ENCODE measurements at regions not wholly inside any gene's neighbourhood (a gene's known extent, or its start where the extent isn't known, plus 50 kb on each side); places are given as distances from the start of the nearest gene placed in this dataset.

DNA sequence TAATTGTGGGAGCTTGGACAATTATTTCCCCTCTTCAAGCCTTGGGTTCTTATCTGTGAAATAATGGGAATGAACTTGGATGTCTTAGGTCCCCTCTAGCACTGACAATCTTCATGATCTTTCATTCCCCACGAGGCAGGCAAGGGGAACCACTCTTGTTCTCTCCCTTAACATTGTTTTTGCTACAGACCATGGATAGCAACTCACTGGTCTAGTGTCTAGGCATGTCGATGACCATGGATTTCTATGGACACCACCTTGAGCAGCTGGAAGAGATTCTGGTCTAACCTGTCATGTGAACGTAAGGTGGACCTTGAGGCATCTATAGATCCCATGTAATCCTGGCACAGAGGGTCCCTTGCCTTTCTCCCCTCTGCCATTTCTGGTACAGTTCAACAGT is 104.1 kb upstream of the DHX15 start:
- H3K4me2 ChIP-seq (replicated peaks; ENCODE audit: extremely low read depth, low read length, poor library complexity, severe bottlenecking): no peak overlapping the region
- Mint-ChIP-seq H3K4me3 (no peak overlapping the region), H3K9me3 (peaks cover 2 to 5% (median 4%) of the 10 kb centered on the region in 7 donors), H3K36me3 (no peaks in the 10 kb centered on the region), H3K27ac (no peak overlapping the region), H3K27me3 (ENCODE audit: low read depth in 3 of 3) (peaks cover 2 to 3% (median 2%) of the 10 kb centered on the region in 3 donors), H3K4me1 (no peaks in the 10 kb centered on the region)
- WGBS (ENCODE audit: insufficient coverage): 91% methylated on average over 3 of the region's 3 CpGs
- H3K4me3 ChIP-seq (replicated peaks in 1 of 3; ENCODE audit: low read depth in 2 of 3, low read length in 3 of 3): no peak overlapping the region
- intact Hi-C loops (cut with micrococcal nuclease): no loop called here
- no peak overlapping the region for H2AFZ ChIP-seq (ENCODE audit: insufficient read depth, low read depth, low read length, poor library complexity, severe bottlenecking)
- TF ChIP-seq, protein P1, sequence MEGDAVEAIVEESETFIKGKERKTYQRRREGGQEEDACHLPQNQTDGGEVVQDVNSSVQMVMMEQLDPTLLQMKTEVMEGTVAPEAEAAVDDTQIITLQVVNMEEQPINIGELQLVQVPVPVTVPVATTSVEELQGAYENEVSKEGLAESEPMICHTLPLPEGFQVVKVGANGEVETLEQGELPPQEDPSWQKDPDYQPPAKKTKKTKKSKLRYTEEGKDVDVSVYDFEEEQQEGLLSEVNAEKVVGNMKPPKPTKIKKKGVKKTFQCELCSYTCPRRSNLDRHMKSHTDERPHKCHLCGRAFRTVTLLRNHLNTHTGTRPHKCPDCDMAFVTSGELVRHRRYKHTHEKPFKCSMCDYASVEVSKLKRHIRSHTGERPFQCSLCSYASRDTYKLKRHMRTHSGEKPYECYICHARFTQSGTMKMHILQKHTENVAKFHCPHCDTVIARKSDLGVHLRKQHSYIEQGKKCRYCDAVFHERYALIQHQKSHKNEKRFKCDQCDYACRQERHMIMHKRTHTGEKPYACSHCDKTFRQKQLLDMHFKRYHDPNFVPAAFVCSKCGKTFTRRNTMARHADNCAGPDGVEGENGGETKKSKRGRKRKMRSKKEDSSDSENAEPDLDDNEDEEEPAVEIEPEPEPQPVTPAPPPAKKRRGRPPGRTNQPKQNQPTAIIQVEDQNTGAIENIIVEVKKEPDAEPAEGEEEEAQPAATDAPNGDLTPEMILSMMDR (IDR thresholded peaks at IDR 0.05): no peak
- peaks cover 0 to 5% of the 10 kb centered on the region in 2 donors for H3K9me3 ChIP-seq (replicated peaks in 1 of 2; ENCODE audit: control insufficient read depth in 1 of 2, insufficient read depth in 1 of 2, low read length in 2 of 2)
- H3K27ac ChIP-seq (ENCODE audit: low read depth in 1 of 2, low read length in 2 of 2): no peak overlapping the region
- H4K20me1 ChIP-seq (ENCODE audit: insufficient read depth, low read length): no peaks in the 10 kb centered on the region
- no peak for DNase-seq
- no peak overlapping the region for H3K9ac ChIP-seq (ENCODE audit: insufficient read depth, low read length, poor library complexity, severe bottlenecking)
- H3K36me3 ChIP-seq (replicated peaks in 1 of 2; ENCODE audit: control insufficient read depth in 1 of 2, insufficient read depth in 2 of 2, low read length in 2 of 2): no peaks in the 10 kb centered on the region
- H3K4me1 ChIP-seq (ENCODE audit: control insufficient read depth in 1 of 2, insufficient read depth in 2 of 2, low read length in 2 of 2): no peaks in the 10 kb centered on the region
- H3K27me3 ChIP-seq (ENCODE audit: control insufficient read depth in 2 of 2, insufficient read depth in 2 of 2, low read length in 2 of 2): no peaks in the 10 kb centered on the region
- H3K79me2 ChIP-seq (ENCODE audit: insufficient read depth, low read length): no peaks in the 10 kb centered on the region

DNA sequence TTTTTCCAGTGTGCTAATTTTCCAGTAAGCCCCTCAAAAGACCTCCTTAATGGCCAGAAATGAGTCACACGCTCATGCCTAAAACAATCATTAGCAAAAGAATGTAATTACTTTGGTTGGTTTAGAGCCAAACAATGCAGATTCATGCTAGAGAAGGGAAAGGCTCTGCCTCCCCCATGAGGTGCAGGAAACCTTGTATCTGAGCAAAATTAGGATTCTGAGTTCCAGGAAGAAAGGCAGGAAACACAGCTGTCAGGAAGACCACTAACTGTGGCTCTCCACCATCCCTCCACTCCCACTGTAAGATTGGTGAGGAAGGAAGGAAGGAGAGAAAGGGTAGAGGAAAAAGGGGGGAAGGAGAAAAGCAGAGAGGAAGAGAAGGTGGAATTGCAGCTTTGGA is 104.9 kb upstream of the DHX15 start:
- no peaks in the 10 kb centered on the region for H3K4me1 ChIP-seq (ENCODE audit: control insufficient read depth in 1 of 2, insufficient read depth in 2 of 2, low read length in 2 of 2)
- H2AFZ ChIP-seq (ENCODE audit: insufficient read depth, low read depth, low read length, poor library complexity, severe bottlenecking): no peak overlapping the region
- H3K36me3 Mint-ChIP-seq: no peaks in the 10 kb centered on the region
- TF ChIP-seq, protein P1 (IDR thresholded peaks at IDR 0.05): no peak
- H3K27me3 ChIP-seq (ENCODE audit: control insufficient read depth in 2 of 2, insufficient read depth in 2 of 2, low read length in 2 of 2): no peaks in the 10 kb centered on the region
- H3K4me3 Mint-ChIP-seq: no peak overlapping the region
- H3K36me3 ChIP-seq (replicated peaks in 1 of 2; ENCODE audit: control insufficient read depth in 1 of 2, insufficient read depth in 2 of 2, low read length in 2 of 2): no peaks in the 10 kb centered on the region
- H3K27ac ChIP-seq (ENCODE audit: low read depth in 1 of 2, low read length in 2 of 2): no peak overlapping the region
- no peaks in the 10 kb centered on the region for H3K79me2 ChIP-seq (ENCODE audit: insufficient read depth, low read length)
- no peak overlapping the region for H3K9ac ChIP-seq (ENCODE audit: insufficient read depth, low read length, poor library complexity, severe bottlenecking)
- no peak overlapping the region for H3K4me3 ChIP-seq (replicated peaks in 1 of 3; ENCODE audit: low read depth in 2 of 3, low read length in 3 of 3)
- no peaks in the 10 kb centered on the region for H4K20me1 ChIP-seq (ENCODE audit: insufficient read depth, low read length)
- no CpG with 5 or more reads among the region's 1 CpG for WGBS (ENCODE audit: insufficient coverage)
- no peak overlapping the region for H3K4me2 ChIP-seq (replicated peaks; ENCODE audit: extremely low read depth, low read length, poor library complexity, severe bottlenecking)
- no peak for DNase-seq
- peaks cover 2 to 5% (median 4%) of the 10 kb centered on the region in 7 donors for H3K9me3 Mint-ChIP-seq
- H3K27me3 Mint-ChIP-seq (ENCODE audit: low read depth in 3 of 3): peaks cover 2 to 3% (median 2%) of the 10 kb centered on the region in 3 donors
- peaks cover 0 to 5% of the 10 kb centered on the region in 2 donors for H3K9me3 ChIP-seq (replicated peaks in 1 of 2; ENCODE audit: control insufficient read depth in 1 of 2, insufficient read depth in 1 of 2, low read length in 2 of 2)
- no peaks in the 10 kb centered on the region for H3K4me1 Mint-ChIP-seq
- intact Hi-C loops (cut with micrococcal nuclease): no loop called here
- H3K27ac Mint-ChIP-seq: no peak overlapping the region
